GM12878 (cell line): ENCODE measurements at regions not wholly inside any gene's neighbourhood (a gene's known extent, or its start where the extent isn't known, plus 50 kb on each side); places are given as distances from the start of the nearest gene placed in this dataset.

ENCODE experiments used
- ATAC-seq: fragments of 200-7000 bp; cut with Tn5 transposase; 3 replicates; pipeline ENCODE4 v1.9.1; 2020; ENCODE audit warnings: mild to moderate bottlenecking, moderate library complexity
- BruUV-seq: library from RNA; stranded (reverse); fragments of 400-500 nt; replicated peaks from 2 replicates; lab custom pipeline; 2021; lab: Mats Ljungman, UMichigan
- CTCF ChIA-PET: fragments of 300-600 bp; sonication (Branson Sonifier 250); formaldehyde crosslinking; extraction: SDS; loops from one replicate; lab custom pipeline; 2021; ENCODE audit warnings: inconsistent platforms; lab: Yijun Ruan, JAX
- POLR2A ChIA-PET: fragments of 350-600 bp; formaldehyde crosslinking; extraction: SDS; loops from one replicate; lab custom pipeline; 2021; ENCODE audit warnings: inconsistent platforms; lab: Charles Lee
- RAD21 ChIA-PET: fragments of 300-600 bp; sonication (Branson Sonifier 250); formaldehyde crosslinking; loops from one replicate; lab custom pipeline; 2023; ENCODE audit warnings: antibody characterized with exemption; ENCODE audit not compliant: unreplicated experiment; lab: Charles Lee
- SMC1A ChIA-PET: fragments of 300-600 bp; sonication (Branson Sonifier 250); formaldehyde crosslinking; loops from one replicate; lab custom pipeline; 2023; ENCODE audit not compliant: unreplicated experiment, uncharacterized antibody; lab: Charles Lee
- DNase-seq: peaks from one replicate; pipeline ENCODE4 v3.0.0-alpha.2; 2011; ENCODE audit warnings: low read depth, low spot score
- FAIRE-seq: peaks from 3 replicates; lab custom pipeline; 2011; peaks lifted over from hg19 to GRCh38; lab: Jason Lieb, UNC
- H2AFZ ChIP-seq: 2 replicates; pipeline ENCODE4 v1.6.0; 2011; ENCODE audit warnings: low read depth, low read length, control low read depth; ENCODE audit not compliant: control insufficient read depth
- H3K27ac ChIP-seq: 2 replicates; pipeline ENCODE4 v1.5.1; 2011; ENCODE audit warnings: control low read depth; ENCODE audit not compliant: control insufficient read depth, insufficient read depth
- H3K27me3 ChIP-seq, 2 experiments: replicated peaks in 1 of 2; 2 replicates each; pipeline versions ENCODE4 v1.6.0 to v1.6.1; 2011; ENCODE audit warnings: low read length in 1 of 2; ENCODE audit not compliant: control insufficient read depth in 2 of 2, insufficient read depth in 2 of 2
- H3K36me3 ChIP-seq, 2 experiments: 2 replicates each; pipeline ENCODE4 v1.5.1; 2011; ENCODE audit warnings: low read length in 1 of 2; ENCODE audit not compliant: control insufficient read depth in 2 of 2, insufficient read depth in 2 of 2
- H3K4me1 ChIP-seq: 2 replicates; pipeline ENCODE4 v1.6.1; 2011; ENCODE audit warnings: mild to moderate bottlenecking, low read length, moderate library complexity, mixed read lengths; ENCODE audit not compliant: control insufficient read depth, insufficient read depth
- H3K4me2 ChIP-seq: 2 replicates; pipeline ENCODE4 v1.6.0; 2011; ENCODE audit warnings: control low read depth; ENCODE audit not compliant: control insufficient read depth, insufficient read depth
- H3K4me3 ChIP-seq: fragments of 200-600 bp; sonication (generic); 2 replicates; pipeline ENCODE4 v1.5.1; 2016
- H3K79me2 ChIP-seq: 2 replicates; pipeline ENCODE4 v1.6.0; 2011; ENCODE audit warnings: low read length; ENCODE audit not compliant: control insufficient read depth, insufficient read depth
- H3K9ac ChIP-seq: 2 replicates; pipeline ENCODE4 v1.8.0; 2011; ENCODE audit warnings: low read length, control low read depth, mixed read lengths; ENCODE audit not compliant: control insufficient read depth, insufficient read depth
- H3K9me3 ChIP-seq: replicated peaks from 3 replicates; pipeline ENCODE4 v1.5.1; 2011; ENCODE audit warnings: mild to moderate bottlenecking, low read length; ENCODE audit not compliant: control insufficient read depth, insufficient read depth
- H4K20me1 ChIP-seq: 2 replicates; pipeline ENCODE4 v1.6.0; 2011; ENCODE audit not compliant: control insufficient read depth, insufficient read depth
- CBX3 ChIP-seq: fragments of 200-600 bp; sonication (generic); IDR thresholded peaks from 2 replicates; pipeline ENCODE4 v1.6.1; 2016; ENCODE audit warnings: low read depth, borderline replicate concordance
- MAX ChIP-seq: IDR thresholded peaks from 2 replicates; pipeline ENCODE4 v1.6.1; 2012; ENCODE audit warnings: low read depth, low read length, improper control_type of control experiment
- PML ChIP-seq: IDR thresholded peaks from 2 replicates; pipeline ENCODE4 v1.6.1; 2012; ENCODE audit warnings: low read length, inconsistent platforms
- POLR2AphosphoS5 ChIP-seq: IDR thresholded peaks from 2 replicates; pipeline ENCODE4 v1.6.1; 2011; ENCODE audit warnings: mild to moderate bottlenecking, low read length, inconsistent platforms
- RELA ChIP-seq: fragments of 450-650 bp; IDR thresholded peaks from 2 replicates; pipeline ENCODE4 v1.8.0; 2014; ENCODE audit warnings: borderline replicate concordance; ENCODE audit not compliant: partially characterized antibody
- SMC3 ChIP-seq: IDR thresholded peaks from 2 replicates; pipeline ENCODE4 v1.6.1; 2011; ENCODE audit warnings: low read length, improper control_type of control experiment, borderline replicate concordance
- TCF3 ChIP-seq: IDR thresholded peaks from 2 replicates; pipeline ENCODE4 v1.6.1; 2012; ENCODE audit warnings: low read depth, mild to moderate bottlenecking, low read length, borderline replicate concordance; ENCODE audit not compliant: insufficient read depth
- USF1 ChIP-seq: IDR thresholded peaks from 2 replicates; pipeline ENCODE4 v1.6.1; 2011; ENCODE audit warnings: borderline replicate concordance, low read depth, mild to moderate bottlenecking, moderate library complexity, mixed read lengths, low read length; ENCODE audit not compliant: insufficient read depth; ENCODE audit errors: extremely low read length
- ZBTB40 ChIP-seq: fragments of 450-650 bp; IDR thresholded peaks from 2 replicates; pipeline ENCODE4 v1.6.1; 2016; ENCODE audit warnings: mild to moderate bottlenecking, moderate library complexity, borderline replicate concordance
- WGBS: methylation state at CpG from one replicate; pipeline ENCODE4 v1.1.6; 2016; ENCODE audit warnings: low lambda C conversion rate; ENCODE audit not compliant: insufficient replicate concordance, insufficient coverage; ENCODE audit errors: missing lambda C conversion rate; 5-methylcytosine and 5-hydroxymethylcytosine counted together
- in situ Hi-C: fragments of 300-500 bp; cut with MboI; formaldehyde crosslinking; loops from 9 replicates; pipeline ENCODE4 v1.14.3; 2018; ENCODE audit warnings: mixed read lengths
- intact Hi-C: fragments of 100-400 bp; cut with micrococcal nuclease; formaldehyde crosslinking; loops from one replicate; pipeline ENCODE4 v1.14.2; 2022; ENCODE audit not compliant: unreplicated experiment
- TF ChIP-seq, protein P1 (sequence below): fragments of 450-650 bp; IDR thresholded peaks from 2 replicates; pipeline ENCODE4 v1.6.1; 2017; ENCODE audit warnings: borderline replicate concordance
- TF ChIP-seq, protein P2 (sequence below): fragments of 450-650 bp; IDR thresholded peaks from 2 replicates; pipeline ENCODE4 v1.6.1; 2018; ENCODE audit warnings: borderline replicate concordance, mild to moderate bottlenecking; ENCODE audit not compliant: partially characterized antibody

- H3K27ac ChIP-seq = no peak overlapping the region
- no peaks in the 10 kb centered on the region for H3K4me1 ChIP-seq
- no peak overlapping the region for H3K4me2 ChIP-seq
- no peak overlapping the region for H2AFZ ChIP-seq
- H3K4me3 ChIP-seq = no peak overlapping the region
- SMC1A ChIA-PET = no interaction called here
- H3K9me3 ChIP-seq = no peaks in the 10 kb centered on the region
- no peaks in the 10 kb centered on the region for H3K27me3 ChIP-seq
- ATAC-seq = no peak
- no peaks in the 10 kb centered on the region for H4K20me1 ChIP-seq
- intact Hi-C loops = no loop called here
- POLR2A ChIA-PET = no interaction called here
- CTCF ChIA-PET = no interaction called here
- no peak for DNase-seq
- WGBS = 49% methylated on average over 3 of the region's 3 CpGs
- no peak overlapping the region for H3K9ac ChIP-seq
- RAD21 ChIA-PET = no interaction called here
- in situ Hi-C loops = no loop called here
- H3K79me2 ChIP-seq = no peaks in the 10 kb centered on the region
- no peaks in the 10 kb centered on the region for H3K36me3 ChIP-seq
- FAIRE-seq = no peak
- no TSS peak for BruUV-seq
- TF ChIP-seq, protein P1, sequence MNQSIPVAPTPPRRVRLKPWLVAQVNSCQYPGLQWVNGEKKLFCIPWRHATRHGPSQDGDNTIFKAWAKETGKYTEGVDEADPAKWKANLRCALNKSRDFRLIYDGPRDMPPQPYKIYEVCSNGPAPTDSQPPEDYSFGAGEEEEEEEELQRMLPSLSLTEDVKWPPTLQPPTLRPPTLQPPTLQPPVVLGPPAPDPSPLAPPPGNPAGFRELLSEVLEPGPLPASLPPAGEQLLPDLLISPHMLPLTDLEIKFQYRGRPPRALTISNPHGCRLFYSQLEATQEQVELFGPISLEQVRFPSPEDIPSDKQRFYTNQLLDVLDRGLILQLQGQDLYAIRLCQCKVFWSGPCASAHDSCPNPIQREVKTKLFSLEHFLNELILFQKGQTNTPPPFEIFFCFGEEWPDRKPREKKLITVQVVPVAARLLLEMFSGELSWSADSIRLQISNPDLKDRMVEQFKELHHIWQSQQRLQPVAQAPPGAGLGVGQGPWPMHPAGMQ = no peak
- TF ChIP-seq CBX3 (no peak), ZBTB40 (no peak), POLR2AphosphoS5 (no peak), RELA (no peak), SMC3 (no peak), USF1 (no peak), PML (no peak), TCF3 (no peak), MAX (no peak)
- TF ChIP-seq, protein P2, sequence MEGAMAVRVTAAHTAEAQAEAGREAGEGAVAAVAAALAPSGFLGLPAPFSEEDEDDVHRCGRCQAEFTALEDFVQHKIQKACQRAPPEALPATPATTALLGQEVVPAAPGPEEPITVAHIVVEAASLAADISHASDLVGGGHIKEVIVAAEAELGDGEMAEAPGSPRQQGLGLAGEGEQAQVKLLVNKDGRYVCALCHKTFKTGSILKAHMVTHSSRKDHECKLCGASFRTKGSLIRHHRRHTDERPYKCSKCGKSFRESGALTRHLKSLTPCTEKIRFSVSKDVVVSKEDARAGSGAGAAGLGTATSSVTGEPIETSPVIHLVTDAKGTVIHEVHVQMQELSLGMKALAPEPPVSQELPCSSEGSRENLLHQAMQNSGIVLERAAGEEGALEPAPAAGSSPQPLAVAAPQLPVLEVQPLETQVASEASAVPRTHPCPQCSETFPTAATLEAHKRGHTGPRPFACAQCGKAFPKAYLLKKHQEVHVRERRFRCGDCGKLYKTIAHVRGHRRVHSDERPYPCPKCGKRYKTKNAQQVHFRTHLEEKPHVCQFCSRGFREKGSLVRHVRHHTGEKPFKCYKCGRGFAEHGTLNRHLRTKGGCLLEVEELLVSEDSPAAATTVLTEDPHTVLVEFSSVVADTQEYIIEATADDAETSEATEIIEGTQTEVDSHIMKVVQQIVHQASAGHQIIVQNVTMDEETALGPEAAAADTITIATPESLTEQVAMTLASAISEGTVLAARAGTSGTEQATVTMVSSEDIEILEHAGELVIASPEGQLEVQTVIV = no peak
These were observed 843.9 kb downstream of the QKI start for GRCh38 chr6:164258421-164258820.
